ENCODE measurements at regions not wholly inside any gene's neighbourhood (a gene's known extent, or its start where the extent isn't known, plus 50 kb on each side); places are given as distances from the start of the nearest gene placed in this dataset.
"Not testable (repeated sequence)": the region's sequence is repeated elsewhere in the genome, so short reads cannot be mapped to it uniquely, and the experiment has no call there.

DNA sequence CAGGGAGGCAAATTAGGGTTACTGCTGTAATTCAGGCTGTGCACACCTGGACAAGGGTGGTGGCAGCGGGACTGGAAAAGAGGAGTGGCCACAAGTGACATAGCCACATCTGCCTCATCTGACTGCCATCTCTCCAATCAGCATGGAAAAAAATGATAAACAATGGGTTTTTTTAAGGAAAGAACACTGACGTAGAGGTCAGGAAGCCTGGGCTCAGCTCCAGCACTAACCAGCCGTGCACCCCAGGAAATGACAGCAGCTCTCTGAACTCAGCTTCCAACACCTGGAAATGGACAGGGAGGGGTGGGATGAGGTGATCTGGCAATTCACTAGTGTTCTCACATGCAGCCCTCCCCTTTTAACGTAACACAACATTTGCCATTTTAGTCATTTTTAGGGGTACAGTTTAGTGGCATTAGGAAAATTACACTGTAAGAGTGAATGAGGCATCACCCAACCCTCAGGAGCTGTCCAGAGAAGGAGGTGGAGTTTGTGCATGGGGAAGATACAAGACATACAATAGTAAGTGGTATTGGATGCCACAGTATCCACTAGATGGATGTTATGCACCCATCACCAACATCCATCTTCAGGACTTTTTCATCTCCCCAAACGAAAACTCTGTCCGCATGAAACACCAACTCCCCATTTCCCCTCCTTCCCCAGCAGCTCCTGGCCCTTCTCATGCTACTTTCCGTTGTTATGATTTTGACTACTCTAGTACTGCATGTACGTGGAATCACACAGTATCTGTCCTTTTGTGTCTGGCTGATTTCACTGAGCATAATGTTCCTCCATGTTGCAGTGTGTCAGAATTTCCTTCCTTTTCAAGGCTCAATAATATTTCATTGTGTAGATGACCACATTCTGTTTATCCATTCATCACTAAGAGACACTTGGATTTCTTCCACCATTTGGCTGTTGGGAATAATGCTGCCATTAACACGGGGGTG, 215.5 kb upstream of the ECI2 start:
- no peak for DNase-seq (ENCODE audit: low read depth)

DNA sequence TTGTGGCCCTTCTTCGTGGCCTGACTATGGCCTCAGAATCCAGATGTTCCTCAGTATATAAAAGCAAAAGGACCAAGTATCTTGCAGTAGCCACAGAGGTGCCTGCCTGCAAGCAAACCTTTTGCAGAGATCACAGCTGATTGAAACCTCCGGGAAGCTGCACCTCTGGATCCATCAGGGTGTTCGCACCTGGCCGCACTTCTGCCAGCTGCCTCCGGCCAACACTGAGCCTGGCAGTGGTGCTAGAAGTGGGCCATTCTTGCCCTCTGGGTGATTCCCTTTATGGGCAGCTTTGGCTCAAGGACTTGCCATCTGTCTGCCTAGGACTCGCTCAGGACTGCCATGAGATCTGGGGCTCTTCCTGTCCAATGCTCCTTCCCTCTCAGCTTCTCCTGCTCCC, 214.6 kb upstream of the ECI2 start:
- no peak for DNase-seq (ENCODE audit: low read depth)

DNA sequence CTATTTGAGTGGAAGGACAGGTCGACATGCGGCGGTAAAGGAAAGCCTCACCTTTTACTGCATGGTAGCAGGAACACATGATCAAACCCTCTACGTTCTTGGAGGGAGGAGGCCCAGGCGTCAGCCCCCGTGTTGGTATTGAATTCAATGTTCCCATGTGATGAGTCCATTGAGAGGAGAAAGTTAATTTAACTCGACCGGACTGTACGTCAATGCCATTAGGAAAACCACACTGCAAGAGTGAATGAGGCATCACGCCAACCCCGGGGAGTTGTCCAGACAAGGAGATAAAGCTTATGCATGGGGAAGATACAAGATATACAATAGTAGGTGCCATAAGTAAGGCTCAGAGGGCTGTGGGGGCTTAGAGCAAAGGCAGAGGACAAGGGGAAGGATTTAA, 213.9 kb upstream of the ECI2 start:
- DNase-seq (ENCODE audit: low read depth): no peak

DNA sequence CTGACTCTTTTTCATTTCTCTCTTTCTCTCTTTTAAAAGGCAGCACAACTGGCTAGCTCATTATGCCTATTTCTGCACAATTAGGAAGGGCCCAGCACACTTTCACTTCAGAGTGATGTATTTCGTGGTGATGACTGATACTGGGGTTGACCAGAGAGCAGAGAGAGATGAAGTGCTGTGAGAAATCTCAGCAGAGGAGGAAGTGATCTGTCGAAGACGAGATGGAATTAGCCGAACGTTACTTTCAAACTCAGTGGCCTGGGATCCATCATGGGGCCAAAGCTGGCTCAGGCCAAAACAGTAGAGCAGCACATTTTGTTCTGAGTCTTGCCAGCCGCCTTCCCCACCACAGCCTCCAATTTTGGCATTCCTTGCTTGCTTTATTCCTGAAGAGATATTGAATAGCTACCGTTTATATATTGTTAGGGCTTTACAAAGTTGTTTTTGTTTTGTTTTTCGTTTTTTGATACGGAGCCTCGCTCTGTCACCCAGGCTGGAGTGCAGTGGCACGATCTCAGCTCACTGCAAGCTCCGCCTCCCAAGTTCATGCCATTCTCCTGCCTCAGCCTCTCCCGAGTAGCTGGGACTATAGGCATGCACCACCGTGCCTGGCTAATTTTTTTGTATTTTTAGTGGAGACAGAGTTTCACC, 213.2 kb upstream of the ECI2 start:
- DNase-seq (ENCODE audit: low read depth): no peak

DNA sequence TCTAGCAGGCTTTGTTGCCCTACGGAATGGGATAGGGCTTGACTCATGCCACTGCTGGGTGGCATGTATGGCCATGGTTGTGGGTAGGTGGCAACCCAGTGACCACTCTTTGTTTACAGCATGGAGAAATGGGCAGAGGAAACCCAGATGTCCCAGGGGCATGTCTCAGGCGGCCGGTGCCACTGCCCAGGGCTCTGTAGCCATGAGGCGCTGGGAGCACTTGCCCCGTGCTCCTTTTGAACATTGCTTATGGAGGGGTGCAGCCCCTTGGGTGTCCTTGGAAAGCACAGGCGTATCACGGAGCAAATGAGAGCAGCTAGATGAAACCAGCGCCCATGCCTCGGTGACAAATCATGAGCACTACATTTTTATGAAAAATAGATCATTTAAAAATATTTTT, 212.5 kb upstream of the ECI2 start:
- no peak for DNase-seq (ENCODE audit: low read depth)

DNA sequence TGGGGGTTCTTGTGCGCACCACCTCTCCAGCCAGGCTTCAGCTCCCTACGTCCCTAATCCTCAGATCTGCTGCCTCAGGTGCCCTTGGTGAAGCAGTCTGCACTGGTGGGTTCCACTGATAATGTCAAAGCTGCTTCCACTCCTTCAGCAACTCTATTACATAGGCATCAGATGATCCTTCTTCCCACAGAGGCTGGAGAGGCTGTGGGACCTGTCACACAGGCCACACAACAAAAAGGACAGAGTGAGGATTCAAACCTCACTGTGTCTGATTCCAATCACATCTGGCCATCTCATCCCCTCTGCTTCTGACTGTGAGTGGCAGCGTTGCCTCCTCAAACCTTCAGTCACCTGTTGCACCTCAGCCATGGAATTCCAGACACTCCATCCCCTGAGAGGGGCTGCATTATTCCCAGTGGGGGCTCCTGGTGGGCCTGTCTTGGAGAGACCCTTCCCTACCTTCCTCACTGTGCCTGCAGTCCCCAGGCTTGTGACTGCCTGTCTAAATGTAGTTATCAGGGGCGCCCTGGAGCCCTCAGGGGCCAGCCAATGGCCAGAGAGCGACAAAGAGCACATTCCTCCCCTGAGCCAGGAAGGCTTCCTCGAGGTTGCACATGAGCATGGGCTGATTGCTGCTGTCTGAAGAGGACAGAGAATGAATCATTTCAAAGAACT, 211.4 kb upstream of the ECI2 start:
- no peak for DNase-seq (ENCODE audit: low read depth)

DNA sequence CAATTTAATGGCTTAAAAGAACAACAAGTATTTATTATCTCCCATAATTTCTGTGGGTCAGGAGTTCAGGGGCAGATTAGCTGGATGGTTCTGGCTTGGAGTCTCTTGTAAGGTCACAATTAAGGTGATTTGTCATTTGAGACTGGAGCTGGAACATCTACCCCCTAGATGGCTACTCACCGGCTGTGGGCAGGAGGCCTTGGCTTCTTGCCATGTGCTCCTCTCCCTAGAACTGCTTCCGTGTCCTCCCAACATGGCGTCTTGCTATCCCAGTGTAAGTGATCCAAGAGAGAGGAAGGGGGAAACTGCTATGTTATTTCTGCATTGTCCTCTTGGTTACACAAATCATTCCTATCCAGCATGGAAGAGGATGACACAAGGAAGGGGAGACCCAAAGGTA, 210.2 kb upstream of the ECI2 start:
- DNase-seq (ENCODE audit: low read depth): no peak

DNA sequence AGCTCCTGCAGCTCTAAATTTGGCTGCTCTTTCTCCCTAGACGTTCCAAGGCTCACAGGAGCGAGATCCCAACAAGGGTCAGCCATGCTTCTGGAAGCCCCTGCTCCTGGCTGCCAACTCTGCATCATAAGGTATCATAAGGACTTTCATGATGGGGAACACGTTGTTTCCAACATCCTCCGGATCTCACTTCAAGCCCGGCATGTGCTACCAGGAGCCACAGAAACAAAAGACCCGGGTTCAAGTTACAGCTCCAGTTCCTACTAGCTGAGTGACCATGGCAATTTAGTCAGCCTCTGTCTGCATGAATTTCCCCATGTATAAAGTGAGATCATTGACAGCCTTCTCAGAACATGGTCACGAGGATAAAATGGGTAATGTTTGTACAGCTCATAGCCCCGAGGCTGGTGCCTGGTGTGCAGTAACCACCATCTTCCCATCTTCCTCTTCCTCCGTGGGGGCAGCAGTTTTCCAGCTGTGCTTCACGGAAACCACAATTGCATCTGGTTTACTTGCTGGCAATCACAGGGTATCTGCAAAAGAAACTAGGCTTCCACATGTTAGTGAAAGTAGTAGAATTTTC, 209.0 kb upstream of the ECI2 start:
- DNase-seq (ENCODE audit: low read depth): no peak

DNA sequence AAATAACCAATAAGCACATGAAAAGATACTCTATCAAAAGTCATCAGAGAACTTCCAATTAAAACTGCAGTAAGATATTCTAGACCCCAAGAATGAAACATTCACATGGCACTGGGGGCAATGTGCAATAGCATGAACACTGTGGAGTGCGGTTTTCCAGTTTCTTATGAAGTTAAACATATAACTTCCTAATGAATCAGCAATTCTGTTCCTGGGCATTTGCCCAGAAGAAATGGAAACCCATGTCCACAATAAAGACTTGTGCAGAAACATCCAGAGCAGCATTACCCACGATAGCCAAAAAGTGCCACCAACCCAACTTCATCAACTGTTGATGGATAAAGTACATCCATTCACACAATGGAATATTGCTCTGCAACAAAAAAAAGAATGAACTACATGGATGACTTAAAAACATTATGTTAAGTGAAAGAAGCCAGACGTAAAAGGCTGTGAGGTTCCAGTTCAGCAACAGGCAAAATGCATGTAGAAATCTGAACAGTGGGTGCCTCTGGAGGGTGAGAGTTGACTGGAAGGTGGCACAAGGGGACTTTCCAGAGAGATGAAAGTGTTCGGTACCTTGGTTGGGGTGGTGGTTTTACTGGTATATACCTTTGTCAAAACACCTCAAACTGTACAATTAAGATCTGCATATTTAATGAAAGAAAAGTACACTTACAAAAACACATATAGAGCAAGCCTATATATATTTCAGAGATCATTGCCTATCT, 207.2 kb upstream of the ECI2 start:
- DNase-seq (ENCODE audit: low read depth): no peak

DNA sequence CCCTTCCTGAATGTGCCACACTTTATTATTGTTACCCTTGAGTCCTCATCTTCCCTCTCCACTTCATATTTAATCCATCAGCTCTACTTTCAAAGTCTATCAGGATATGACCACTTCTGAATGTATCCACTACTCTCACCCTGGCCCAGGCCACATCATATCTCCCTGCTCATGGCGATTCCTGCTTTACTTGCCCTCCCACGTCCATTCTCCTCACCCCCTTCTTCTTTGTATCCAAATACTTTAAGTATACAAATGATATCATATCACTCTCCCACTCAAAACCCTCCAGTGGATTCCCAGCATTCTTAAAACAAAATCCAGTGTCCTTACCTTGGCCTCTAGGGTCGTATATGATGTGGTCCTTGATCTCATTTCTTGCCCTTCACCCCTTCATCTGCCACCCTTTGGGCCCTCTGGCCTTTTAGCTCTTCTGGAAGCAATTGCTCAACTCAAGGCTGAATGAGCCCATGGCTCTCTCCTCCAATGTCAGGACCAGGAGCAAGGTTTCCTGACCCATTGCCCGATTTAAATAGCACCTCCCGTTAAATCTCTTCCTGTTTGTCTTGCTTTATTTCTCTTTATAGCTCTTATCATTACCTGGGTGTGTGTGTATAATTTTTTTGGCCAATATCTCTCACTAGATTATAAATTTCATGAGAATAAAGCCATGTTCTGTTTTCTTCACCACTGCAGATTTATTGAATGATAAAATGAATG, 205.9 kb upstream of the ECI2 start:
- DNase-seq (ENCODE audit: low read depth): no peak

DNA sequence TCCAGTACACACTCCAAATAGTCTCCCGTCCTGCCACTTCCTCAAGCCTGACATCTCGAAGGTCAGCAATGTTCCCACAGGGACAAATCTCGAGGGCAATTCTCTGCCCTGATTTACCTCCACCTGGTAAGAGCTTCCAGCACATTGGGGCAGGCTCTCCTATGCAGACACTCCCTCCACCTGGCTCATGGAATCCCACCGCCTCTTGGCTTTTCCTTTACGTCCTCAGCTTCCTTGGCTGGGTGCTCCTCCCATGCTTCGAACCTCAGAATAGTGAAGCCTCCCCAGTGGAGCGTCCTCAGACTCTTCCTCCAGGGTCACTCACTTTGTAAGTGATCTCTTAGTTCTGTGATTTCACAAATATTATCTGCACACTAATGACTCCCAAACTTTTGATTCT, 205.2 kb upstream of the ECI2 start:
- DNase-seq (ENCODE audit: low read depth): no peak

DNA sequence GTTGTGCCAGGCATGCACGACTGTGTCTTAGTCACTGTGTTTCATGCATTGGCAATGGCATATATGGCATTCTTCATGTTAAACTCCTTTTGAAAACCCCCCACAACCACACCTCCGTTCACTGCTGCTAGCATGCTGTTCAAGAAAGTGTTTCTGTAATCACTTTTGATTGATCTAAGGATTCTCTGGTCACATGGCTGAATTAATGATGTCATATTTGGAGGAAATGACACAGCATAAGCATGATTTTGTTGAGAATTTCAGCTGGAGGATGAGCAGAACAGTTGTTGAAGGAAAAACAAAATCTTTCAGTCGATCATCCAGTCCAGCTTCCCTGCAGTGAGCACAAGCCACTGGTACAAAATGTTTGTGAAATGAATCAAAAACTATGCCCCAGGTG, 203.5 kb upstream of the ECI2 start:
- DNase-seq (ENCODE audit: low read depth): no peak

DNA sequence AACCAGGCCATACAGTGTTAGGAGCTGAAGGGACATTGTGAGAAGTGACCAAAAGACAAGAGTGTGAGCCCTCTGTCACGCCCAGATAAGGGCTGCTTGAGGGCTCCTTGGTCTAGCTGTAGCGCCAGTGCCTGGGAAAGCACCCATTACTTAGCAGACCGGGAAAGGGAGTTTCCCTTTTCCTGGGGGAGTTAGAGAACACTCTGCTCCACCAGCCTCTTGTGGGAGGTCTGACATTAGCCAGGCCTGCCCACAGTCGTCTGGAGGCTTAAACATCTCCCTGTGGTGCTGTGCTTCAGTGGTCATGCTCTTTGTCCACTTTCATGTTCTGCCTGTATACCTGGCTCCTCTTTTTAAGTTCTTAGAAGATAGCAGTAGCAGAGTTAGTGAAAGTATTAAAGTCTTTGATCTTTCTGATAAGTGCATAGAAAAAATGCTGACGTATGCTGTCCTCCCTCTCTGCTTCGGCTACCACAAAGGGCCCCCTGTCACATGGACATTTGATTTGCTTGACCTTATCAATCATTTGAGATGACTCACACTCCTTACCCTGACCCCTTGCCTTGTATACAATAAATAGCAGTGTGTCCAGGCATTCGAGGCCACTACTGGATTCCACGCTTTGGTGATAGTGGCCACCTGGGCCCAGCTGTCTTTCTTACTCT, 201.5 kb upstream of the ECI2 start:
- no peak for DNase-seq (ENCODE audit: low read depth)

DNA sequence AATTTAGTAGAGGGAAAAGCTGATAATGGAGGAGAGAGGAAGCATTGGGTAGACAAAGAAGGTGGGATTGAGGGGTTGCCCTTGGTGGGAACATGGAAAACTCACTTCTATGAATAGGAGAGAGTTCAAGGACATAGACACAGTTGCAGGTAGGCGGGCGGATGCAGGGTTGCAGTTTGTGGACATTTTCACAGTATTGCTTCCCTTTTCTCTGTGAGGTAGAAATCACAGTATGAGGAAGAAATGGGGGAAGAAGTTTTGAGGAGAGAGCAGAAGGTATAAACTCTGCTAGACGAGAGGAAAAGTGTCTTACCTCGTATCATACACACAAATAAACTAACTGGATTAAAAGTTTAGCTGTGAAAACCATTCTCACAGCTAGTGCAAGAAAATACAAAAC, 200.7 kb upstream of the ECI2 start:
- no peak for DNase-seq (ENCODE audit: low read depth)

DNA sequence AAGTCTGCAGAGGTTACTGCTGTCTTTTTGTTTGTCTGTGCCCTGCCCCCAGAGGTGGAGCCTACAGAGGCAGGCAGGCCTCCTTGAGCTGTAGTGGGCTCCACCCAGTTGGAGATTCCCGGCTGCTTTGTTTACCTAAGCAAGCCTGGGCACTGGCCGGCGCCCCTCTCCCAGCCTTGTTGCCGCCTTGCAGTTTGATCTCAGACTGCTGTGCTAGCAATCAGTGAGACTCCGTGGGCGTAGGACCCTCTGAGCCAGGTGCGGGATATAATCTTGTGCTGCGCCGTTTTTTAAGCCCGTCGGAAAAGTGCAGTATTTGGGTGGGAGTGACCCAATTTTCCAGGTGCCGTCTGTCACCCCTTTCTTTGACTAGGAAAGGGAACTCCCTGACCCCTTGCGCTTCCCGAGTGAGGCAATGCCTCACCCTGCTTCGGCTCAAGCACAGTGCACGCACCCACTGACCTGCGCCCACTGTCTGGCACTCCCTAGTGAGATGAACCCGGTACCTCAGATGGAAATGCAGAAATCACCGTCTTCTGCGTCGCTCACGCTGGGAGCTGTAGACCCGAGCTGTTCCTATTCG, 198.9 kb upstream of the ECI2 start:
- not testable (repeated sequence) for DNase-seq (ENCODE audit: low read depth)

DNA sequence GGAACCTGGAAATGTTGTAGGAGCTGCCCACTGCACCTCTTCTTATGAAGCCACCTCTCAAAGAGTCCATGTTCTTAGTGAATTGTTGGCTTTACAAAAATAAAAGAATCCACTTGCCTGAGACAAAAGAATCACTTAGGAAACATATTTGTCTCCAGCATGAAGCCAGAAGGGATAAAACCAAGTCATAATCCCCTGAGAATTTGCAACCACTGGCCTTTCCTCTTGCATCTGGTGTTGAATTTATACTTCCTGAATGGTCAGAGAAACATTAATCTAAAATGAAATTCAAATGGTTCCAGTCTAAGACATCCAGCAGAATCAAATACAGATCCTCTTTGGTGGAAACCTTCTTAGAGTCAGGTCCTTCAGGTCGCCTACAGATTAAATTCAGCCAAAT, 192.5 kb upstream of the ECI2 start:
- DNase-seq (ENCODE audit: low read depth): no peak

DNA sequence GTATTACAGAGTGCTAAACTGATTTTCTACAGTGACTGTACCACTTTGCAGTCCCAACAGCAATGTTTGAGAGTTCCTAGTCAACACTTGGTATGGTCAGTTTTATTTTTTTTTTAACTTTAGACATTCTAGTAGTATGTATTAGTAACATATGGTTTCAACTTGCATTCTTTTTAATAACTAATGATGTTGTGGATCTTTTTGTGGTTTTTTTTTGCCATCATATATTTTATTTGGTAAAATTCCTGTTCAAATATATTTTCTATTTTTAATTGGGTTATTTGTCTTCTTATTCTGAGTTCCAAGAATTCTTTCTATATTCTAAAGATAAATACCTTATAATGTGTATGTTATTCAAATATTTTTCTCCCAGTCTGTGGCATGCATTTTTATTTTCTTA, 189.4 kb upstream of the ECI2 start:
- DNase-seq (ENCODE audit: low read depth): no peak

DNA sequence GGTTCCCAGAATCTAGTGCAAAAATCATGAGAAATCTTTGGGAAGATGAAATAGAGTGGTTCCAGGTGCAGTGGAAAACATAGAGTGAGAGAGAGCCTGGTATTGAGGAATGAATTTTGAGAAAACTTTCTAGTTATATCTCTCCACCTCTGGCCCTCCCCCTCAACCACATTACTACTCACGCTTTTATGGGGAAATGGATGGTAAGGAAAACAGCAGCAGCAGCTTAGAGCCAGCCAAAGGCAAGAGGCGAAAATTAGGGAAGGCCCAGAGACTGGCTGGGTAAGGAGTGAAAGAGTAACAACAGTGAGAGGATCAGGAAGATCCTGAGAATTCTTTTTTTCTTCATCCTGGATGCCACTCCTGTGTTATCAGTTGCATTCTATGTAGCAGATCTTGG, 187.9 kb upstream of the ECI2 start:
- no peak for DNase-seq (ENCODE audit: low read depth)

DNA sequence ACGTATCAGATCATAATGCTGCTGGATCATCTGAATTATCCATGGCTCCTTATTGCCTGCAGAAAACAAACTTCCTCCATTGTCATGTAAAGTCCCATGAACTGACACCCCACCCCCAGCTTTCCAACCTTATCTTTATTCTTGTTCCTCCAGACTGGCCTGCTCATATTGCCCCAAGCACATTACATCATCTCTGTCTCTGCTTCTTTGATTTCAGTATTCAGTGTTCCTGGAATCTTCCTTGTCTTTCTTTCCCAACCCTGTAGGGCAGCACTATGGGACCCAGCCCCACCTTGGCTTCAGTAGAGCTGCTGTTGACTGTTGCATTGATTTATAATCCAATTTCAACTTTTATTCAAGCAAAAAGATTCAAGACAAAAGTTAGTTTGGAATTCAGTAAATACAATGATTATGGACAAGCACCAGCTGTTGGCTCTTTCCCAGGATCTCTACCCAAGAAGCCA, 187.5 kb upstream of the ECI2 start:
- DNase-seq (ENCODE audit: low read depth): no peak

DNA sequence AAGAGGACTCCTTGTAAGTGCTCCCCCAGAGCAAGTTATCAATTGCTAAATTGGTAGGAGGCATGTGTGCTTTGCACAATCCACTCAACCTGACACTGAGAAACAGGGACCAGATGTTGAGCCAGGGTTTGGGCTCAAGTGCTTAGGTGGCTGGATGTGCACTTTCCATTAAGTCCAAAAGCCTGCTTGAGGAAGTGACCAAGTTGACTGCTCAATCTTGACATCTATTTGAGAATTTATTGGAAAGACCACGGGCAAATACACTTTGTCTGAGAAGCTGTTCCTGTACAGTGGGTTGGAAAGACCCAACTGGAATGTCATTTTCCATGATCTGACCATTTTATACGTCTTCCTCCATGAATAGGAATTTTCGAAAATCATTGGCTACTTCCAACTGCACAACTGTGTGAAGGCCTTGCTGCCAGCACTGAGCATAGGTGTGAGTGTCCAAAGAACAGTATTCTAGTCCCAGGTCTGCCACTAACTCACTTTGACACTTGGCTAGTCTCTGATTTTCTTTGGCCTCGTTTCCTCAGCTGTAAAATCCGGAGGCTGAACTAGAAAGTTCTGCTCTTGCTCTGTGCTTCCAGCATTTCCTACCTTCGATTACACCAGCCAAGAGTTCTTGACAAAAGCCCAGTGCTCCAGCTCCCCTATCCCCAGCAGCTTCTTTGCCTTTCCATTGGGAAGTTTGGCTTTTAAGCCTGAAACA, 186.9 kb upstream of the ECI2 start:
- DNase-seq (ENCODE audit: low read depth): no peak

All from fibroblast of the conjunctiva (primary cell).